T-cell (primary cell): ENCODE measurements at regions not wholly inside any gene's neighbourhood (a gene's known extent, or its start where the extent isn't known, plus 50 kb on each side); places are given as distances from the start of the nearest gene placed in this dataset.

ENCODE experiments used
- ATAC-seq, 4 experiments: fragments of 200-7000 bp in 3 of 4; fragments of 150-1000 bp in 1 of 4; cut with Tn5 transposase; replicated peaks in 1 of 4; 1 replicate in 3 of 4; 2 replicates in 1 of 4; pipeline ENCODE4 v1.10.0; 2021; ENCODE audit warnings: moderate library complexity in 3 of 4, mild to moderate bottlenecking in 2 of 4, moderate number of reproducible peaks in 1 of 4
- CTCF ChIA-PET, 2 donors: fragments of 300-600 bp; sonication (Branson Sonifier 250); formaldehyde crosslinking; loops; one replicate each; lab custom pipeline; 2022; ENCODE audit warnings: antibody characterized with exemption in 2 of 2; lab: Charles Lee
- POLR2A ChIA-PET, 2 donors: fragments of 300-600 bp; sonication (Branson Sonifier 250); formaldehyde crosslinking; loops; one replicate each; lab custom pipeline; 2022; ENCODE audit warnings: antibody characterized with exemption in 2 of 2; lab: Charles Lee
- DNase-seq, 35 experiments: peaks; one replicate each; pipeline versions ENCODE4 v3.0.0 to v3.0.0-alpha.2; 2013 to 2023
- H3K27ac ChIP-seq: one replicate; pipeline ENCODE4 v1.5.1; 2013; ENCODE audit warnings: low read length
- H3K27me3 ChIP-seq, 2 experiments: replicated peaks in 1 of 2; 1 replicate in 1 of 2; 2 replicates in 1 of 2; pipeline versions ENCODE4 v1.6.1 to v1.7.0; 2013; ENCODE audit warnings: low read length in 1 of 2, mixed read lengths in 1 of 2; ENCODE audit not compliant: control insufficient read depth in 2 of 2, insufficient read depth in 2 of 2; ENCODE audit errors: extremely low read depth in 1 of 2
- H3K36me3 ChIP-seq, 2 donors: 1 replicate in 1 of 2; 2 replicates in 1 of 2; pipeline versions ENCODE4 v1.6.1 to v1.7.0; 2013; ENCODE audit warnings: low read length in 1 of 2; ENCODE audit not compliant: control insufficient read depth in 2 of 2, insufficient read depth in 1 of 2; ENCODE audit errors: extremely low read depth in 1 of 2
- H3K4me1 ChIP-seq, 2 experiments: 1 replicate in 1 of 2; 2 replicates in 1 of 2; pipeline versions ENCODE4 v1.6.1 to v1.7.0; 2013; ENCODE audit warnings: low read length in 2 of 2, mixed read lengths in 1 of 2; ENCODE audit not compliant: insufficient read depth in 2 of 2, control insufficient read depth in 1 of 2; ENCODE audit errors: extremely low read depth in 1 of 2
- H3K4me3 ChIP-seq, 2 donors: 1 replicate in 1 of 2; 2 replicates in 1 of 2; pipeline versions ENCODE4 v1.5.1 to v1.7.0; 2013; ENCODE audit warnings: mild to moderate bottlenecking in 2 of 2, low read length in 1 of 2, moderate library complexity in 1 of 2; ENCODE audit not compliant: control insufficient read depth in 1 of 2; ENCODE audit errors: extremely low read depth in 1 of 2
- H3K9me3 ChIP-seq: 2 replicates; pipeline ENCODE4 v1.7.0; 2013
- H3K27ac Mint-ChIP-seq, 2 donors: one replicate each; pipeline ENCODE4 v1.8.0; 2020 to 2021; ENCODE audit warnings: mild to moderate bottlenecking in 2 of 2, mixed read lengths in 2 of 2
- H3K27me3 Mint-ChIP-seq, 2 donors: one replicate each; pipeline ENCODE4 v1.8.0; 2021 to 2022; ENCODE audit warnings: mixed read lengths in 2 of 2
- H3K36me3 Mint-ChIP-seq: one replicate; pipeline ENCODE4 v1.8.0; 2021; ENCODE audit warnings: mixed read lengths
- H3K4me1 Mint-ChIP-seq, 3 donors: one replicate each; pipeline ENCODE4 v1.8.0; 2020 to 2022; ENCODE audit warnings: mixed read lengths in 3 of 3, mild to moderate bottlenecking in 1 of 3
- H3K4me3 Mint-ChIP-seq, 3 donors: one replicate each; pipeline ENCODE4 v1.8.0; 2020 to 2022; ENCODE audit warnings: mild to moderate bottlenecking in 3 of 3, mixed read lengths in 3 of 3, moderate library complexity in 3 of 3
- H3K9me3 Mint-ChIP-seq, 3 donors: one replicate each; pipeline ENCODE4 v1.8.0; 2020 to 2022; ENCODE audit warnings: mixed read lengths in 3 of 3
- WGBS: methylation state at CpG from one replicate; pipeline ENCODE4 v1.1.5; 2013; ENCODE audit warnings: missing lambda C conversion rate; ENCODE audit not compliant: insufficient coverage; 5-methylcytosine and 5-hydroxymethylcytosine counted together

DNA sequence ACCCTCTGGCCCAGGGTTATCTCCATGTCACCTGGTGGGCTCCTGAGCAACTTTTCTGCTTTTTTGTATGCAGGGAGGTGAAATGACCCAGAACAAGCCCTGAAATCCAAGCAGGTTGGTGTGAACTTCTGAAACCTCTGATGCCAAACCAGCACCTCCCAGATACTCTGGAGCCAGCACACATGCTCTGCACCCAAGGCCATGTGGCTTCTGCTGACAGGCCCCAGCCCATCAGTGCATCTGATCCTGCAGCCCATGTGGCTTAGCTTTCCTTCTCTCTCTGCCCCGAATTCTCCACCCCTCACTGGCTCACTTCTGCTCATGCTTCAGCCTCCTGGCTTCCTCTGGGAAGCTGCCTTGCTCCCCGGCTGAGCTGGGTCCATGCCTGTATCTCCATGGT is 59.3 kb upstream of the RPS6KA2 start:
- Histone ChIP-seq H3K4me3 (no peak overlapping the region), H3K4me1 (no peaks in the 10 kb centered on the region), H3K9me3 (no peaks in the 10 kb centered on the region), H3K36me3 (no peaks in the 10 kb centered on the region), H3K27ac (no peak overlapping the region), H3K27me3 (peaks cover 0 to 9% of the 10 kb centered on the region in 2 experiments)
- ATAC-seq (no peak), DNase-seq (no peak)
- peaks cover 0 to 5% of the 10 kb centered on the region in 2 donors for H3K27me3 Mint-ChIP-seq
- 70% methylated on average over 1 of the region's 2 CpGs for WGBS
- H3K36me3 Mint-ChIP-seq, result no peaks in the 10 kb centered on the region
- ChIA-PET POLR2A (no interaction called here), CTCF (interaction anchor here in 1 of 2 donors (0.6 kb wide), 1 partner anchor 48 kb away, joined by 4 read pairs; no protein-coding TSS in a partner anchor)
- H3K27ac Mint-ChIP-seq, result no peak overlapping the region
- H3K4me1 Mint-ChIP-seq, result no peaks in the 10 kb centered on the region
- no peaks in the 10 kb centered on the region for H3K9me3 Mint-ChIP-seq
- no peak overlapping the region for H3K4me3 Mint-ChIP-seq

GRCh38 chr6:166684866-166685265 is 57.8 kb upstream of the RPS6KA2 start:
- H3K27ac ChIP-seq, result no peak overlapping the region
- Mint-ChIP-seq H3K4me1 (no peaks in the 10 kb centered on the region), H3K27me3 (peaks cover 0 to 5% of the 10 kb centered on the region in 2 donors), H3K4me3 (no peak overlapping the region), H3K9me3 (peaks cover 0 to 2% (median 0%) of the 10 kb centered on the region in 3 donors), H3K36me3 (no peaks in the 10 kb centered on the region), H3K27ac (no peak overlapping the region)
- ATAC-seq (no peak), DNase-seq (no peak)
- H3K27me3 ChIP-seq, result peaks cover 0 to 9% of the 10 kb centered on the region in 2 experiments
- H3K4me3 ChIP-seq, result no peak overlapping the region
- WGBS, result 88% methylated on average over 6 of the region's 8 CpGs
- ChIA-PET CTCF (no interaction called here), POLR2A (no interaction called here)
- H3K4me1 ChIP-seq, result no peaks in the 10 kb centered on the region
- no peaks in the 10 kb centered on the region for H3K9me3 ChIP-seq
- H3K36me3 ChIP-seq, result peaks cover 0 to 3% of the 10 kb centered on the region in 2 donors

- peaks cover 0 to 2% (median 0%) of the 10 kb centered on the region in 3 donors for H3K9me3 Mint-ChIP-seq
- H3K36me3 ChIP-seq, result peaks cover 0 to 3% of the 10 kb centered on the region in 2 donors
- ATAC-seq (no peak), DNase-seq (no peak)
- CTCF ChIA-PET, result no interaction called here
- no peaks in the 10 kb centered on the region for H3K9me3 ChIP-seq
- H3K27me3 Mint-ChIP-seq, result peaks cover 0 to 5% of the 10 kb centered on the region in 2 donors
- no peak overlapping the region for H3K27ac ChIP-seq
- H3K27me3 ChIP-seq, result peaks cover 0 to 9% of the 10 kb centered on the region in 2 experiments
- WGBS, result 85% methylated on average over 4 of the region's 4 CpGs
- POLR2A ChIA-PET, result no interaction called here
- H3K4me3 ChIP-seq, result no peak overlapping the region
- H3K36me3 Mint-ChIP-seq, result no peaks in the 10 kb centered on the region
- H3K4me3 Mint-ChIP-seq, result no peak overlapping the region
- H3K4me1 Mint-ChIP-seq, result no peaks in the 10 kb centered on the region
- no peak overlapping the region for H3K27ac Mint-ChIP-seq
- no peaks in the 10 kb centered on the region for H3K4me1 ChIP-seq
Observed at GRCh38 chr6:166684170-166684569, 57.1 kb upstream of the RPS6KA2 start.

DNA sequence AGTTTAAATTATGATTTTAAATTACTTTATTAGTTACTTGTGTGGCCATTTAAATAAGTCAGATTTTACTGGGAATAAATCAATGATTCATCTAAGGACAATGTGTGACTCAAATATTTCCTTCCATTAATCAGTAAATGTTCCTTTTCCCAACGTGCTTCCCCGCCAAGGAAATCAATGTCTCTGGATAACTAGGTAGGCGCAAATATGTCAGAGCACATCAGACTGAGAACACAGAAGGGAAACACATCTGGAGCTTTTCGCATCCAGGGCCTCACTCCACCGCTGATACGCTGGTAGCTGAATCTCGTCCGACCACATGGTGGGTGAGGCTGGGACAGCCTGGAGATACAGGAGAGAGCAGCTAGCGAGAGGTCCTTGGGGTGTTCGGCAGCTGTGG is 56.4 kb upstream of the RPS6KA2 start:
- Histone ChIP-seq H3K27ac (no peak overlapping the region), H3K36me3 (peaks cover 0 to 3% of the 10 kb centered on the region in 2 donors), H3K4me3 (no peak overlapping the region), H3K4me1 (no peaks in the 10 kb centered on the region), H3K9me3 (no peaks in the 10 kb centered on the region), H3K27me3 (peaks cover 0 to 8% of the 10 kb centered on the region in 2 experiments)
- 81% methylated on average over 7 of the region's 10 CpGs for WGBS
- Mint-ChIP-seq H3K4me3 (no peak overlapping the region), H3K27me3 (peaks cover 0 to 5% of the 10 kb centered on the region in 2 donors), H3K27ac (no peak overlapping the region), H3K9me3 (peaks cover 0 to 2% (median 0%) of the 10 kb centered on the region in 3 donors), H3K36me3 (no peaks in the 10 kb centered on the region), H3K4me1 (no peaks in the 10 kb centered on the region)
- DNase-seq, result no peak
- ChIA-PET CTCF (no interaction called here), POLR2A (no interaction called here)
- ATAC-seq, result no peak

GRCh38 chr6:166679566-166679965 is 52.5 kb upstream of the RPS6KA2 start:
- Histone ChIP-seq H3K4me3 (no peak overlapping the region), H3K27ac (no peak overlapping the region), H3K27me3 (no peaks in the 10 kb centered on the region), H3K9me3 (no peaks in the 10 kb centered on the region), H3K36me3 (peaks cover 0 to 3% of the 10 kb centered on the region in 2 donors), H3K4me1 (no peaks in the 10 kb centered on the region)
- Mint-ChIP-seq H3K27ac (no peak overlapping the region), H3K36me3 (peaks cover 4% of the 10 kb centered on the region), H3K4me3 (no peak overlapping the region), H3K27me3 (peaks cover 5 to 13% of the 10 kb centered on the region in 2 donors), H3K4me1 (no peaks in the 10 kb centered on the region), H3K9me3 (peaks cover 0 to 2% (median 0%) of the 10 kb centered on the region in 3 donors)
- CTCF ChIA-PET, result no interaction called here
- ATAC-seq, result no peak
- no peak for DNase-seq
- WGBS, result 99% methylated on average over 21 of the region's 31 CpGs
- POLR2A ChIA-PET, result no interaction called here

DNA sequence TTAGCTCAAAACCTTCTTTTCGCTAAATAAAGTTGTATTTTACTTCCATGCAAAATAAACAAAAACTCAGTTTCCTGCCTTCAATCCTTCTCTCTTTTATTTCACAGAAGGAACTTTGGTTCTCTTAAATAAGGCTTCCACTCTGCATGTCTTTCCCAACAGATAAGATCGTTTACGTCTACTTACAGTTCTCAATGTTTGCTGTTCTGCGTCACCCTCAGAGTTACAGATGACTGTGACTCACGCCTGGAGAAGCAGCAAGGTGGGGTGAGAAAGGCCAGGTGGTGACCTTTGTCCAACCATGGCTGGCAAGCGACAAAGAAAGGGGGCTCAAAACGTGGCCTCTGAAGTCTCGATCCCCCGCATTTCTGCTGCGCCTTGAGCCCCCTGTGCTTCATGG is 51.4 kb upstream of the RPS6KA2 start:
- peaks cover 0 to 3% of the 10 kb centered on the region in 2 donors for H3K36me3 ChIP-seq
- H3K27me3 ChIP-seq, result peaks cover 0 to under 1% of the 10 kb centered on the region in 2 experiments
- H3K9me3 Mint-ChIP-seq, result peaks cover 0 to 2% (median 0%) of the 10 kb centered on the region in 3 donors
- 93% methylated on average over 6 of the region's 10 CpGs for WGBS
- peaks cover 11% of the 10 kb centered on the region for H3K36me3 Mint-ChIP-seq
- peaks cover 0 to 5% (median 5%) of the 10 kb centered on the region in 3 donors for H3K4me1 Mint-ChIP-seq
- no peak overlapping the region for H3K4me3 ChIP-seq
- no peak for ATAC-seq
- no peak overlapping the region for H3K4me3 Mint-ChIP-seq
- peaks cover 11 to 21% of the 10 kb centered on the region in 2 donors for H3K27me3 Mint-ChIP-seq
- no peak overlapping the region for H3K27ac Mint-ChIP-seq
- H3K9me3 ChIP-seq, result no peaks in the 10 kb centered on the region
- no peak overlapping the region for H3K27ac ChIP-seq
- ChIA-PET CTCF (no interaction called here), POLR2A (no interaction called here)
- no peak for DNase-seq
- no peaks in the 10 kb centered on the region for H3K4me1 ChIP-seq

DNA sequence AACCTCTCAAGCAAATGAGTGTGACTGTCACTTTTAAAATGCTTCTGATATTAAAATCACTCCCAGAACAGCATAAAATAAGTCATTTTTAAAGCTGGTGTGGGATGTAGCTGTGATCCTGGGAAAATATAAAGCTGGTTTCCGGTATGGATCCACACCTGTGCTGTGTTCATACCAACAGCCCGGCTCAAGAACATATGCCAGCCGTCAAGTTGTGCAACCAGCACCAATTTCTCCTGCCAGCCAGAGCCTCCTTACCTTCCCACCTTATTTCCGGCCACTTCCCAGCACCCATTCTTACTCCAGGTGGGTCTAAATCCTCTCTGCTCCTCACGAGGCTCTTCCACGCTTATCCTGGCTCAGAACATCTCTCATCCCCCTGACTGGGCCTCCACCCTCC is 50.9 kb upstream of the RPS6KA2 start:
- CTCF ChIA-PET, result no interaction called here
- Histone ChIP-seq H3K36me3 (peaks cover 0 to 3% of the 10 kb centered on the region in 2 donors), H3K27me3 (peaks cover 0 to 5% of the 10 kb centered on the region in 2 experiments), H3K9me3 (no peaks in the 10 kb centered on the region), H3K27ac (no peak overlapping the region), H3K4me3 (no peak overlapping the region), H3K4me1 (no peaks in the 10 kb centered on the region)
- 71% methylated on average over 5 of the region's 6 CpGs for WGBS
- no peak overlapping the region for H3K4me3 Mint-ChIP-seq
- H3K27ac Mint-ChIP-seq, result no peak overlapping the region
- POLR2A ChIA-PET, result no interaction called here
- peaks cover 0 to 2% (median 0%) of the 10 kb centered on the region in 3 donors for H3K9me3 Mint-ChIP-seq
- DNase-seq (no peak), ATAC-seq (no peak)
- H3K27me3 Mint-ChIP-seq, result peaks cover 11 to 21% of the 10 kb centered on the region in 2 donors
- peaks cover 0 to 5% (median 5%) of the 10 kb centered on the region in 3 donors for H3K4me1 Mint-ChIP-seq
- peaks cover 11% of the 10 kb centered on the region for H3K36me3 Mint-ChIP-seq
